Activated T-cell treated with anti-CD3 and anti-CD28 coated beads, Interleukin-2, amount 50 U/mL, for 4 hours (primary cell): ENCODE measurements at regions not wholly inside any gene's neighbourhood (a gene's known extent, or its start where the extent isn't known, plus 50 kb on each side); places are given as distances from the start of the nearest gene placed in this dataset.

ENCODE experiments used
- ATAC-seq, 2 donors: fragments of 200-7000 bp; cut with Tn5 transposase; one replicate each; pipeline ENCODE4 v1.10.0; 2021
- DNase-seq: peaks from one replicate; pipeline ENCODE4 v3.0.0-alpha.2; 2020
- H3K27me3 Mint-ChIP-seq: one replicate; pipeline ENCODE4 v1.8.0; 2021; ENCODE audit warnings: low read depth, mixed read lengths
- H3K36me3 Mint-ChIP-seq: one replicate; pipeline ENCODE4 v1.8.0; 2022; ENCODE audit warnings: mixed read lengths; ENCODE audit not compliant: insufficient read depth
- H3K4me1 Mint-ChIP-seq: one replicate; pipeline ENCODE4 v1.8.0; 2021; ENCODE audit warnings: low read depth, mixed read lengths
- H3K4me3 Mint-ChIP-seq: one replicate; pipeline ENCODE4 v1.8.0; 2021; ENCODE audit warnings: mild to moderate bottlenecking, moderate library complexity, mixed read lengths
- H3K9me3 Mint-ChIP-seq: one replicate; pipeline ENCODE4 v1.8.0; 2021; ENCODE audit warnings: mixed read lengths

GRCh38 chr13:58598241-58598640, 966.7 kb downstream of the PCDH17 start:
- Mint-ChIP-seq H3K4me3 (no peak overlapping the region), H3K9me3 (peaks cover 6% of the 10 kb centered on the region), H3K27me3 (no peaks in the 10 kb centered on the region), H3K36me3 (no peaks in the 10 kb centered on the region), H3K4me1 (no peaks in the 10 kb centered on the region)
- DNase-seq: no peak
- no peak for ATAC-seq

- Mint-ChIP-seq H3K27me3 (no peaks in the 10 kb centered on the region), H3K36me3 (no peaks in the 10 kb centered on the region), H3K4me1 (no peaks in the 10 kb centered on the region), H3K4me3 (no peak overlapping the region), H3K9me3 (peaks cover 27% of the 10 kb centered on the region)
- no peak for DNase-seq
- ATAC-seq: no peak
These were observed 979.6 kb downstream of the PCDH17 start for GRCh38 chr13:58611117-58611516.

- peaks cover 10% of the 10 kb centered on the region for H3K9me3 Mint-ChIP-seq
- DNase-seq (no peak), ATAC-seq (no peak)
- H3K36me3 Mint-ChIP-seq: no peaks in the 10 kb centered on the region
- no peak overlapping the region for H3K4me3 Mint-ChIP-seq
- no peaks in the 10 kb centered on the region for H3K27me3 Mint-ChIP-seq
- H3K4me1 Mint-ChIP-seq: no peaks in the 10 kb centered on the region
These were observed 986.5 kb downstream of the PCDH17 start for GRCh38 chr13:58617880-58618665.

GRCh38 chr13:58619396-58620113, 988.0 kb downstream of the PCDH17 start:
- H3K4me1 Mint-ChIP-seq: no peaks in the 10 kb centered on the region
- no peak overlapping the region for H3K4me3 Mint-ChIP-seq
- H3K36me3 Mint-ChIP-seq: no peaks in the 10 kb centered on the region
- peaks cover 9% of the 10 kb centered on the region for H3K9me3 Mint-ChIP-seq
- ATAC-seq: no peak
- DNase-seq: no peak
- H3K27me3 Mint-ChIP-seq: no peaks in the 10 kb centered on the region

- Mint-ChIP-seq H3K9me3 (peaks cover 4% of the 10 kb centered on the region), H3K36me3 (no peaks in the 10 kb centered on the region), H3K4me1 (no peaks in the 10 kb centered on the region), H3K4me3 (no peak overlapping the region), H3K27me3 (no peaks in the 10 kb centered on the region)
- ATAC-seq (no peak), DNase-seq (no peak)
These were observed 988.6 kb downstream of the PCDH17 start for GRCh38 chr13:58620176-58620575.

- H3K27me3 Mint-ChIP-seq: no peaks in the 10 kb centered on the region
- no peaks in the 10 kb centered on the region for H3K9me3 Mint-ChIP-seq
- no peaks in the 10 kb centered on the region for H3K36me3 Mint-ChIP-seq
- H3K4me1 Mint-ChIP-seq: no peaks in the 10 kb centered on the region
- no peak for DNase-seq
- no peak for ATAC-seq
- H3K4me3 Mint-ChIP-seq: no peak overlapping the region
These were observed 994.3 kb downstream of the PCDH17 start for GRCh38 chr13:58625703-58626389.

GRCh38 chr13:58630794-58631193, 999.2 kb downstream of the PCDH17 start:
- DNase-seq (no peak), ATAC-seq (no peak)
- H3K27me3 Mint-ChIP-seq: no peaks in the 10 kb centered on the region
- H3K9me3 Mint-ChIP-seq: peaks cover 7% of the 10 kb centered on the region
- no peaks in the 10 kb centered on the region for H3K36me3 Mint-ChIP-seq
- H3K4me3 Mint-ChIP-seq: no peak overlapping the region
- no peaks in the 10 kb centered on the region for H3K4me1 Mint-ChIP-seq

- Mint-ChIP-seq H3K4me3 (no peak overlapping the region), H3K27me3 (no peaks in the 10 kb centered on the region), H3K36me3 (no peaks in the 10 kb centered on the region), H3K4me1 (no peaks in the 10 kb centered on the region), H3K9me3 (peaks cover 7% of the 10 kb centered on the region)
- ATAC-seq: no peak
- no peak for DNase-seq
These were observed 1001.7 kb downstream of the PCDH17 start for GRCh38 chr13:58633226-58633625.

- Mint-ChIP-seq H3K27me3 (no peaks in the 10 kb centered on the region), H3K36me3 (no peaks in the 10 kb centered on the region), H3K4me1 (no peaks in the 10 kb centered on the region), H3K9me3 (peaks cover 12% of the 10 kb centered on the region), H3K4me3 (no peak overlapping the region)
- DNase-seq (no peak), ATAC-seq (no peak)
These were observed 1023.5 kb downstream of the PCDH17 start for GRCh38 chr13:58655086-58655485.

GRCh38 chr13:58660826-58661225, 1029.3 kb downstream of the PCDH17 start:
- no peaks in the 10 kb centered on the region for H3K27me3 Mint-ChIP-seq
- ATAC-seq (no peak), DNase-seq (no peak)
- no peaks in the 10 kb centered on the region for H3K36me3 Mint-ChIP-seq
- H3K9me3 Mint-ChIP-seq: peaks cover 16% of the 10 kb centered on the region
- no peaks in the 10 kb centered on the region for H3K4me1 Mint-ChIP-seq
- H3K4me3 Mint-ChIP-seq: no peak overlapping the region

- H3K4me1 Mint-ChIP-seq: no peaks in the 10 kb centered on the region
- peaks cover 9% of the 10 kb centered on the region for H3K9me3 Mint-ChIP-seq
- DNase-seq (no peak), ATAC-seq (no peak)
- H3K27me3 Mint-ChIP-seq: no peaks in the 10 kb centered on the region
- H3K36me3 Mint-ChIP-seq: no peaks in the 10 kb centered on the region
- H3K4me3 Mint-ChIP-seq: no peak overlapping the region
These were observed 1034.8 kb downstream of the PCDH17 start for GRCh38 chr13:58666331-58666730.

GRCh38 chr13:58667096-58667495, 1035.6 kb downstream of the PCDH17 start:
- Mint-ChIP-seq H3K36me3 (no peaks in the 10 kb centered on the region), H3K4me3 (no peak overlapping the region), H3K27me3 (no peaks in the 10 kb centered on the region), H3K9me3 (peaks cover 9% of the 10 kb centered on the region), H3K4me1 (no peaks in the 10 kb centered on the region)
- DNase-seq (no peak), ATAC-seq (no peak)

GRCh38 chr13:58680115-58680514, 1048.6 kb downstream of the PCDH17 start:
- DNase-seq (no peak), ATAC-seq (no peak)
- Mint-ChIP-seq H3K4me3 (no peak overlapping the region), H3K9me3 (peaks cover 9% of the 10 kb centered on the region), H3K27me3 (no peaks in the 10 kb centered on the region), H3K4me1 (no peaks in the 10 kb centered on the region), H3K36me3 (no peaks in the 10 kb centered on the region)

- ATAC-seq (no peak), DNase-seq (no peak)
- peaks cover 10% of the 10 kb centered on the region for H3K9me3 Mint-ChIP-seq
- H3K4me1 Mint-ChIP-seq: no peaks in the 10 kb centered on the region
- no peak overlapping the region for H3K4me3 Mint-ChIP-seq
- H3K36me3 Mint-ChIP-seq: no peaks in the 10 kb centered on the region
- H3K27me3 Mint-ChIP-seq: no peaks in the 10 kb centered on the region
These were observed 1051.1 kb downstream of the PCDH17 start for GRCh38 chr13:58682616-58683015.

GRCh38 chr13:58687148-58687547, 1055.6 kb downstream of the PCDH17 start:
- DNase-seq (no peak), ATAC-seq (no peak)
- H3K27me3 Mint-ChIP-seq: no peaks in the 10 kb centered on the region
- H3K4me3 Mint-ChIP-seq: no peak overlapping the region
- H3K9me3 Mint-ChIP-seq: peaks cover 10% of the 10 kb centered on the region
- no peaks in the 10 kb centered on the region for H3K4me1 Mint-ChIP-seq
- no peaks in the 10 kb centered on the region for H3K36me3 Mint-ChIP-seq
